MM.1S (cell line): ENCODE measurements at regions not wholly inside any gene's neighbourhood (a gene's known extent, or its start where the extent isn't known, plus 50 kb on each side); places are given as distances from the start of the nearest gene placed in this dataset.
A peak's percentile ranks its signal among the peaks of the same experiment; 100 is the strongest.

Experiments used
- DNase-seq: peaks from one replicate; pipeline ENCODE4 v3.0.0-alpha.2; 2015
- H2AFZ ChIP-seq: fragments of 300-600 bp; sonication (generic); 2 replicates; pipeline ENCODE4 v1.6.0; 2016; ENCODE audit warnings: antibody characterized with exemption, low read length
- H3F3A ChIP-seq: fragments of 300-600 bp; sonication (generic); 2 replicates; pipeline ENCODE4 v1.6.1; 2016; ENCODE audit warnings: mild to moderate bottlenecking, antibody characterized with exemption, low read length, moderate library complexity, mixed read lengths; ENCODE audit not compliant: insufficient read depth
- H3K27ac ChIP-seq: fragments of 300-600 bp; sonication (generic); 2 replicates; pipeline ENCODE4 v1.5.1; 2016; ENCODE audit warnings: mild to moderate bottlenecking, low read length
- H3K27me3 ChIP-seq: fragments of 300-600 bp; sonication (generic); replicated peaks from 2 replicates; pipeline ENCODE4 v1.6.0; 2016; ENCODE audit warnings: low read length; ENCODE audit not compliant: insufficient read depth
- H3K36me3 ChIP-seq: fragments of 300-600 bp; sonication (generic); replicated peaks from 2 replicates; pipeline ENCODE4 v1.6.1; 2016; ENCODE audit warnings: mild to moderate bottlenecking, low read length, mixed read lengths; ENCODE audit not compliant: insufficient read depth
- H3K4me1 ChIP-seq: fragments of 300-600 bp; sonication (generic); 2 replicates; pipeline ENCODE4 v1.6.1; 2016; ENCODE audit warnings: low read length, mixed read lengths
- H3K4me2 ChIP-seq: fragments of 300-600 bp; sonication (generic); 2 replicates; pipeline ENCODE4 v1.6.0; 2016; ENCODE audit warnings: low read depth, low read length
- H3K4me3 ChIP-seq: fragments of 300-600 bp; sonication (generic); 2 replicates; pipeline ENCODE4 v1.5.1; 2016; ENCODE audit warnings: low read length, mixed read lengths
- H3K79me2 ChIP-seq: fragments of 300-600 bp; sonication (generic); 2 replicates; pipeline ENCODE4 v1.6.1; 2016; ENCODE audit warnings: mixed run types, low read length, mixed read lengths
- H3K9ac ChIP-seq: fragments of 300-600 bp; sonication (generic); 2 replicates; pipeline ENCODE4 v1.6.1; 2016; ENCODE audit warnings: low read length, mixed read lengths
- H3K9me2 ChIP-seq: fragments of 300-600 bp; sonication (generic); replicated peaks from 2 replicates; pipeline ENCODE4 v1.6.1; 2016; ENCODE audit warnings: mild to moderate bottlenecking, low read length, mixed read lengths; ENCODE audit not compliant: insufficient read depth
- H3K9me3 ChIP-seq: fragments of 300-600 bp; sonication (generic); replicated peaks from 2 replicates; pipeline ENCODE4 v1.6.1; 2016; ENCODE audit warnings: mild to moderate bottlenecking, low read length, mixed read lengths; ENCODE audit not compliant: insufficient read depth
- H4K20me1 ChIP-seq: fragments of 300-600 bp; sonication (generic); 2 replicates; pipeline ENCODE4 v1.6.1; 2016; ENCODE audit warnings: mild to moderate bottlenecking, low read length, moderate library complexity, mixed read lengths; ENCODE audit not compliant: insufficient read depth
- CTCF ChIP-seq: fragments of 300-600 bp; sonication (generic); IDR thresholded peaks from 2 replicates; pipeline ENCODE4 v1.5.1; 2016; ENCODE audit warnings: antibody characterized with exemption, low read length, mixed read lengths
- EZH2 ChIP-seq: fragments of 300-600 bp; sonication (generic); optimal IDR thresholded peaks from 2 replicates; pipeline ENCODE3; 2017; ENCODE audit warnings: low read depth, mild to moderate bottlenecking, antibody characterized with exemption, low read length, mixed read lengths
- EZH2phosphoT487 ChIP-seq: fragments of 300-600 bp; sonication (generic); IDR thresholded peaks from 2 replicates; pipeline ENCODE4 v1.6.1; 2018; ENCODE audit warnings: antibody characterized with exemption, low read length

GRCh38 chr4:71156616-71157015 is 163.2 kb downstream of the DCK start:
- H3K4me1 ChIP-seq: no peaks in the 10 kb centered on the region
- H3K79me2 ChIP-seq: no peaks in the 10 kb centered on the region
- H3K4me3 ChIP-seq: no peak overlapping the region
- no peaks in the 10 kb centered on the region for H3F3A ChIP-seq
- H3K36me3 ChIP-seq: no peaks in the 10 kb centered on the region
- H3K4me2 ChIP-seq: no peak overlapping the region
- no peak overlapping the region for H3K9ac ChIP-seq
- no peaks in the 10 kb centered on the region for H3K9me2 ChIP-seq
- TF ChIP-seq CTCF (no peak), EZH2 (no peak), EZH2phosphoT487 (no peak)
- no peak overlapping the region for H3K27ac ChIP-seq
- DNase-seq: peak; percentile 1
- no peaks in the 10 kb centered on the region for H3K27me3 ChIP-seq
- no peak overlapping the region for H2AFZ ChIP-seq
- H4K20me1 ChIP-seq: no peaks in the 10 kb centered on the region
- H3K9me3 ChIP-seq: no peaks in the 10 kb centered on the region

DNA sequence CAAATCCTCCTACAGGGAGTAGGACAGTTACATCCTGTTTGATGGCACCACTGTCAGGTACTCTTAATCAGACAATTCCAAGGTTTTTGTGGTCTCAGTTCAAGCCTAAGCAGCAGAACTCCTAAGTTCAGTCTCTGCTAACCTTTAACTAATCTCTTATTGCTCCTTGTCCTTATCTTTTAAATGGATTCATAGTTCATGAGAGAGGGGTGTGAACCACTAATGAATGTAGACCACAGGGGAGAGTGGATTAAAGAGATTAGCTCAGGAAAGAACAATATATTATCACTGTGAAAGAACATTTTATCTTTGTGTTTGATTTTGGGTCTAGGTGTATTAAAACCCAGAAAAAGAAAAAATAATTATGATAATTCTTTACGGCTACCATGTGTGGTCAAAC is 168.9 kb downstream of the DCK start:
- TF ChIP-seq EZH2 (no peak), CTCF (no peak), EZH2phosphoT487 (no peak)
- Histone ChIP-seq H3K4me3 (no peak overlapping the region), H3K27ac (no peak overlapping the region), H3K36me3 (no peaks in the 10 kb centered on the region), H3K27me3 (no peaks in the 10 kb centered on the region), H3K9me3 (no peaks in the 10 kb centered on the region), H3K9me2 (no peaks in the 10 kb centered on the region), H2AFZ (no peak overlapping the region), H3K4me1 (no peaks in the 10 kb centered on the region), H3K9ac (no peak overlapping the region), H4K20me1 (no peaks in the 10 kb centered on the region), H3F3A (no peaks in the 10 kb centered on the region), H3K79me2 (no peaks in the 10 kb centered on the region), H3K4me2 (no peak overlapping the region)
- DNase-seq: no peak

DNA sequence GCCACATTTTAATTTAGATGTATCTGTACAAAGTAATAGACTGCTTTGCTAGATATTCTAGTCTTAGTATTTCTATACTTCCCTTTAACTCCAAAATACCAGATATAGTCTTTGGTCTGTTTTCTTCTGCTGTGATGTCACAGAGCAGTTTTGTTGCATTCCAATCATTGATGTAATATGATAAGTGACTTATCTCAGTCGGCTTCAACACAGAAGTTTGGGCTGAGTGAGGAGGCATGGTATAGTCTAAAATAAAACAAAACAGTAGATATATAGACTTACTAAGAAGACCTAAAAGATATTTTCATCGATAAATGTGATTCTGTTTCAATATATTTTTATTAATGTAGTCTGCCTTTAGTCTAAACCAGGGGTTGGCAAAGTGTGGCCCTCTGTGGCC is 169.9 kb downstream of the DCK start:
- Histone ChIP-seq H3K27ac (no peak overlapping the region), H3K9me2 (no peaks in the 10 kb centered on the region), H2AFZ (no peak overlapping the region), H3K79me2 (no peaks in the 10 kb centered on the region), H4K20me1 (no peaks in the 10 kb centered on the region), H3K4me1 (no peaks in the 10 kb centered on the region), H3F3A (no peaks in the 10 kb centered on the region), H3K4me2 (no peak overlapping the region), H3K9me3 (no peaks in the 10 kb centered on the region), H3K36me3 (no peaks in the 10 kb centered on the region), H3K9ac (no peak overlapping the region), H3K27me3 (no peaks in the 10 kb centered on the region), H3K4me3 (no peak overlapping the region)
- no peak for DNase-seq
- TF ChIP-seq EZH2 (no peak), CTCF (no peak), EZH2phosphoT487 (no peak)
